ENCODE measurements at regions not wholly inside any gene's neighbourhood (a gene's known extent, or its start where the extent isn't known, plus 50 kb on each side); places are given as distances from the start of the nearest gene placed in this dataset.

DNA sequence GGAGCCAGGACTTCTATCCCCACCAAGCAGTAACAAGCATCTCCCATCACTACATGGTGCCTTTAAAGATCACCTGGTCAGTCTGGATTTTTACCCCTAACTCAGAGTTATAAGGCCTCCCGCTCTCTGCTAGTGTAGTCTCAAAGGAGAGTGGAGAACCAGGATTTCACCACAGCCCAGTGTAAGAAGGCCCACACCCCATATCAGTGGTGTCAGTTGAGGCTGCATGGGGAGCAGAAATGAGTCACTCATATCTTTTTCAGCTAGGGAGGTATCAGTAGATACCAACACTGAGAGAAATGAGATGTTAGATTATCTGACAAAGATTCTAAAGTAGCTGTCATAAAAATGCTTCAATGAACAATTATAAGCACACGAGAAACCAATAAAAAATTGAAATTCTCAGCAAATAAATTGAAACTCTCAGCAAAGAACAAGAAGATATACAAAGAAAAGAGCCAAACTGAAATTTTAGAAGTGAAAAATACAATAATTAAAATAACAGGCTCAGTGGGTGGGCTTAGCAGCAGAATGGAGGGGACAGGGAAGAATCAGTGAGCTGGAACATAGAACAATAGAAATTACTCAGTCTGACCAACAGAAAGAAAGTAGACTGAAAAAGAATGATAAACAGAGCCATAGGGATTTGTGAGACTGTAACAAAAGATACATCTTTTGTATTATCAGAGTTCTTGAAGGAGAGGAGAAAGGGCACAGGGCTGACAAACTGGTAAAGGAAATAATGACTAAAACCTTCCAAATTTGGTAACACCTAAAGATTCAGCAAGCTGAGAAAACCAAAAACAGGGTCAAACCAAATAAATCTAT is 257.7 kb downstream of the ANAPC1 start:
- H3K4me1 ChIP-seq, result peaks cover 13 to 47% (median 18%) of the 10 kb centered on the region in 3 donors
- peak overlapping the region; percentile 14 to 84 (median 68) for H3K27ac ChIP-seq
- intact Hi-C loops (cut with DNase I), result no loop called here
- no peaks in the 10 kb centered on the region for H3K27me3 ChIP-seq
- WGBS, 2 donors, result 88 to 94% methylated on average over 2 of the region's 2 CpGs
- H3K4me3 ChIP-seq, result no peak overlapping the region
- TF ChIP-seq POLR2A (IDR thresholded peaks at IDR 0.05), result no peak
- TF ChIP-seq, protein P1, sequence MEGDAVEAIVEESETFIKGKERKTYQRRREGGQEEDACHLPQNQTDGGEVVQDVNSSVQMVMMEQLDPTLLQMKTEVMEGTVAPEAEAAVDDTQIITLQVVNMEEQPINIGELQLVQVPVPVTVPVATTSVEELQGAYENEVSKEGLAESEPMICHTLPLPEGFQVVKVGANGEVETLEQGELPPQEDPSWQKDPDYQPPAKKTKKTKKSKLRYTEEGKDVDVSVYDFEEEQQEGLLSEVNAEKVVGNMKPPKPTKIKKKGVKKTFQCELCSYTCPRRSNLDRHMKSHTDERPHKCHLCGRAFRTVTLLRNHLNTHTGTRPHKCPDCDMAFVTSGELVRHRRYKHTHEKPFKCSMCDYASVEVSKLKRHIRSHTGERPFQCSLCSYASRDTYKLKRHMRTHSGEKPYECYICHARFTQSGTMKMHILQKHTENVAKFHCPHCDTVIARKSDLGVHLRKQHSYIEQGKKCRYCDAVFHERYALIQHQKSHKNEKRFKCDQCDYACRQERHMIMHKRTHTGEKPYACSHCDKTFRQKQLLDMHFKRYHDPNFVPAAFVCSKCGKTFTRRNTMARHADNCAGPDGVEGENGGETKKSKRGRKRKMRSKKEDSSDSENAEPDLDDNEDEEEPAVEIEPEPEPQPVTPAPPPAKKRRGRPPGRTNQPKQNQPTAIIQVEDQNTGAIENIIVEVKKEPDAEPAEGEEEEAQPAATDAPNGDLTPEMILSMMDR (IDR thresholded peaks at IDR 0.05), result no peak
- no peaks in the 10 kb centered on the region for H3K36me3 ChIP-seq
- H3K9me3 ChIP-seq, result peaks cover 0 to 20% (median 11%) of the 10 kb centered on the region in 3 donors
- DNase-seq, result no peak

DNA sequence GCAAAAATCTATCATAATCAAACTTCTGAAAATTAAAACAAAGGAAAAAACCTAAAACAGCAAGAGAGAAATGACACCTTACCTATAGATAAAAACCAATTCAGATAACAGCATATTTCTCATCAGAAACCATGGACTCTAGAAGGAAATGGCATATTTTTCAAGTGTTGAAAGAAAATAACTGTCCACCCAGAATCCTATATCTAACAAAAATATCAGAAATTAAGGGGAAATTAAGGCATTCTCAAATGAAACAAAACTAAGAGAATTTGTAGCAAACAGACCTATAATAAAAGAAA is 257.2 kb downstream of the ANAPC1 start:
- intact Hi-C loops (cut with DNase I), result no loop called here
- peaks cover 0 to 20% (median 11%) of the 10 kb centered on the region in 3 donors for H3K9me3 ChIP-seq
- H3K36me3 ChIP-seq, result no peaks in the 10 kb centered on the region
- DNase-seq, result no peak
- no peaks in the 10 kb centered on the region for H3K27me3 ChIP-seq
- no peak overlapping the region for H3K4me3 ChIP-seq
- peaks cover 13 to 47% (median 18%) of the 10 kb centered on the region in 3 donors for H3K4me1 ChIP-seq
- H3K27ac ChIP-seq, result peak overlapping the region in 2 of 4 donors; percentile 78 to 84
- no peak for TF ChIP-seq POLR2A (IDR thresholded peaks at IDR 0.05)
- TF ChIP-seq, protein P1 (IDR thresholded peaks at IDR 0.05), result no peak

DNA sequence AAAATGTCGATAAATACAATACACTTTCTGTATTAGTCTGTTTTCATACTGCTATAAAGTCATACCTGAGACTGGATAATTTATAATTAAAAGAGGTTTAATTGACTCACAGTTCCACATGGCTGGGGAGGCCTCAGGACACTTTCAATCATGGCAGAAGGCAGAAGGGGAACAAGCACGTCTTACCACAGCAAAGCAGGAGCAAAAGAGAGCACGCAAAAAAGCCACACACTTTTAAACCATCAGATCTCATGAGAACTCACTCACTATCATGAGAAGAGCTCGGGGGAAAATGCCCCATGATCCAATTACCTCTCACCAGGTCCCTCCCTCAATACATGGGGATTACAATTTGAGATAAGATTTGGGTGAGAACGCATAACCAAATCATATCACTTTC is 256.7 kb downstream of the ANAPC1 start:
- Histone ChIP-seq H3K27me3 (no peaks in the 10 kb centered on the region), H3K36me3 (no peaks in the 10 kb centered on the region), H3K4me1 (peaks cover 13 to 47% (median 18%) of the 10 kb centered on the region in 3 donors), H3K27ac (peak overlapping the region in 2 of 4 donors; percentile 18 to 78), H3K9me3 (peaks cover 0 to 20% (median 11%) of the 10 kb centered on the region in 3 donors), H3K4me3 (no peak overlapping the region)
- no peak for DNase-seq
- WGBS, 2 donors, result 78 to 85% methylated on average over 5 of the region's 5 CpGs
- intact Hi-C loops (cut with DNase I), result no loop called here
- no peak for TF ChIP-seq POLR2A (IDR thresholded peaks at IDR 0.05)
- TF ChIP-seq, protein P1 (IDR thresholded peaks at IDR 0.05), result no peak

- 67 to 70% methylated on average over 1 of the region's 1 CpG for WGBS, 2 donors
- no peak overlapping the region for H3K4me3 ChIP-seq
- no peak for DNase-seq
- H3K9me3 ChIP-seq, result peaks cover 0 to 20% (median 11%) of the 10 kb centered on the region in 3 donors
- intact Hi-C loops (cut with DNase I), result no loop called here
- H3K27me3 ChIP-seq, result no peaks in the 10 kb centered on the region
- peak overlapping the region in 1 of 4 donors; percentile 78 for H3K27ac ChIP-seq
- peaks cover 12 to 37% (median 18%) of the 10 kb centered on the region in 3 donors for H3K4me1 ChIP-seq
- H3K36me3 ChIP-seq, result no peaks in the 10 kb centered on the region
- TF ChIP-seq, protein P1 (IDR thresholded peaks at IDR 0.05), result no peak
- TF ChIP-seq POLR2A (IDR thresholded peaks at IDR 0.05), result no peak
Measured at GRCh38 chr2:111628221-111628620, 255.8 kb downstream of the ANAPC1 start.

- Histone ChIP-seq H3K27me3 (no peaks in the 10 kb centered on the region), H3K27ac (no peak overlapping the region), H3K4me1 (peaks cover 0 to 21% (median 13%) of the 10 kb centered on the region in 3 donors), H3K9me3 (peaks cover 0 to 20% (median 11%) of the 10 kb centered on the region in 3 donors), H3K4me3 (no peak overlapping the region), H3K36me3 (no peaks in the 10 kb centered on the region)
- DNase-seq, result no peak
- no peak for TF ChIP-seq POLR2A (IDR thresholded peaks at IDR 0.05)
- TF ChIP-seq, protein P1 (IDR thresholded peaks at IDR 0.05), result no peak
- intact Hi-C loops (cut with DNase I), result no loop called here
- 93 to 100% methylated on average over 2 of the region's 2 CpGs for WGBS, 2 donors
Measured at GRCh38 chr2:111629983-111630382, 254.0 kb downstream of the ANAPC1 start.

Data from esophagus squamous epithelium (tissue), 5 donors.